Natural killer cell treated with Interleukin-12 subunit alpha and Interleukin-12 subunit beta and Interleukin-15 and Interleukin-18, amount 100 ng/mL, for 72 hours (primary cell): ENCODE measurements at regions not wholly inside any gene's neighbourhood (a gene's known extent, or its start where the extent isn't known, plus 50 kb on each side); places are given as distances from the start of the nearest gene placed in this dataset.

Source experiments
- ATAC-seq, 2 donors: fragments of 150-1000 bp; cut with Tn5 transposase in 1 of 2; sonication (Bioruptor Pico), chemical (Tn5 transposase) in 1 of 2; 2 replicates each; pipeline ENCODE4 v1.10.0; 2021
- DNase-seq: peaks from one replicate; pipeline ENCODE4 v3.0.0; 2022; ENCODE audit warnings: low spot score
- H3K27ac Mint-ChIP-seq, 2 donors: 1 replicate in 1 of 2; 2 replicates in 1 of 2; pipeline ENCODE4 v1.8.0; 2022; ENCODE audit warnings: mixed read lengths in 2 of 2, mild to moderate bottlenecking in 1 of 2, moderate library complexity in 1 of 2
- H3K27me3 Mint-ChIP-seq, 2 donors: 1 replicate in 1 of 2; 2 replicates in 1 of 2; pipeline ENCODE4 v1.8.0; 2022; ENCODE audit warnings: mixed read lengths in 2 of 2
- H3K36me3 Mint-ChIP-seq: one replicate; pipeline ENCODE4 v1.8.0; 2022; ENCODE audit warnings: mixed read lengths
- H3K4me1 Mint-ChIP-seq, 2 donors: 1 replicate in 1 of 2; 2 replicates in 1 of 2; pipeline ENCODE4 v1.8.0; 2022; ENCODE audit warnings: low read depth in 2 of 2, mixed read lengths in 2 of 2, mild to moderate bottlenecking in 1 of 2
- H3K4me3 Mint-ChIP-seq: one replicate; pipeline ENCODE4 v1.8.0; 2022; ENCODE audit warnings: mixed read lengths
- H3K9me3 Mint-ChIP-seq: 2 replicates; pipeline ENCODE4 v1.8.0; 2022; ENCODE audit warnings: mixed read lengths

DNA sequence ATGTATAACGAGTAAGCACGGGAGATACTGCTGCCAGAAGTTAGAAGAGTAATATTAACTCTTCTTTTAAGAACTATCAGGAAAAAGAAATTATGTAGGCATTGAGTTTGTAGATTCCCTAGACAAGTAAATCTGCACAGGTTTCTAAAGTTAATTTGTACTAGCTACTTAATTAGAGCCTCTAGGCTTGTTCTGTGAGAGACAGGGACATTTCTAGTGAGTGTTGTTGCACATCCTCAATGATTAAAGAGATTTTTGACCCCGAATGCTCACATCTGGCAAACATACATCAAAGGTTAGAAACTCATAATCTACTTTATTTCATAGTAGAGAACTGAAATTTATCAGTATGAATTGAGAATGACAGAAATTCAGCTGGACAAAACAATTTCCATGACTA lies 669.0 kb upstream of the CDH7 start:
- no peaks in the 10 kb centered on the region for H3K27me3 Mint-ChIP-seq
- DNase-seq, result no peak
- ATAC-seq, result no peak
- H3K27ac Mint-ChIP-seq, result no peak overlapping the region
- no peaks in the 10 kb centered on the region for H3K9me3 Mint-ChIP-seq
- H3K4me3 Mint-ChIP-seq, result no peak overlapping the region
- H3K4me1 Mint-ChIP-seq, result no peaks in the 10 kb centered on the region
- H3K36me3 Mint-ChIP-seq, result no peaks in the 10 kb centered on the region

DNA sequence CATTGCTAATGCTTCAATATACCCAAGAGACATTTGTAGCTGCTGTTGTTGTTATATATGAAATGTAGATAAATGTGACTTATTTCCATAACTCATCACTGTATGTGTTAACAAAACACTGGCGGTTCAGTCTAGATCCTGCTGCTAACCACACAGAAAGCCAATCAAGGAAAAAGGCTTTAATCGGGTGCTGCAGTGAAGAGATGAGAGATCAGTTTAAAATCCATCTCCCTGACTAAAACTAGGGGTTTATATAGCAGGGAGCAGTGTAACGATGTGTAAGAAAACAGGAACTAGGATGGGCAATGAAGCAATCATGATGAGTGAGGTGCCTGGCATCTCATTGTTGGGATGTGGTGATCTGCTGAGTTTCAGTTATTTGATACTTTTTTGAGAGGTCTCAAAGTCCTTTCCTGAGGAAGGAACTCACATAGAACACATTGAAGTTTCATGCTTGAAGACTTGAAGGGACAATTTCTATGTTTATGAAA lies 677.7 kb upstream of the CDH7 start:
- DNase-seq (no peak), ATAC-seq (no peak)
- H3K4me3 Mint-ChIP-seq, result no peak overlapping the region
- H3K36me3 Mint-ChIP-seq, result no peaks in the 10 kb centered on the region
- peaks cover 18% of the 10 kb centered on the region for H3K9me3 Mint-ChIP-seq
- no peaks in the 10 kb centered on the region for H3K4me1 Mint-ChIP-seq
- H3K27ac Mint-ChIP-seq, result no peak overlapping the region
- H3K27me3 Mint-ChIP-seq, result no peaks in the 10 kb centered on the region

DNA sequence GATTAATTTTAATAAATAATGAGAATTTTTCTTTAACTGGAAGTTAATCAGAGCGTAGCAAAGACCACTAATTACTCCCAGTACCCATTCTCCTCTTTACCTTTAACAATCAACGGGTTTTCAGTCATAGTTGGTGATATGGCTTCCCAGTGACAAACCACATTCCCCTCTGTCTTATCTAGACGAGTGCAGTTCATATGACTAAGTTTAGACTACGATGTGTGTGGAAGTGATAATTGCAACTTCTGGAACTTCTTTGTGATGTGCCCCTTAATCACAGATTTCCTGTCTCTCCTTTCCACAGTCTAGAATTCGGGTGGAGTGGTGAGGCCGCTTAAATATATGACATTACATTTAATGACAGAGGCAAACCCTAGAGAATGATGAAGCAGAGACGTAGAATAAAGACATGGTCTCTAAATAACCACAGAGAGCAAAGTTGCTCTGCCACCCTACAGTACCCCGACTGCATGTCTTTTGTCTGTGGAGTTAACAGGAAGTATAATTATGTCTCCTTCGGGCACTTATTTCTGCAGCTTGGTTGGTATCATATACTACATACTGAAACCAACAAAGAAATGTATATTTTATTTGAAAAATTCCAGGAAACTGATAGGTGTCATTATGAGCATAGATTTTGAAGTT lies 693.3 kb upstream of the CDH7 start:
- H3K36me3 Mint-ChIP-seq, result peaks cover 5% of the 10 kb centered on the region
- no peaks in the 10 kb centered on the region for H3K27me3 Mint-ChIP-seq
- ATAC-seq (no peak), DNase-seq (no peak)
- H3K4me1 Mint-ChIP-seq, result no peaks in the 10 kb centered on the region
- H3K4me3 Mint-ChIP-seq, result no peak overlapping the region
- H3K27ac Mint-ChIP-seq, result no peak overlapping the region
- peaks cover 16% of the 10 kb centered on the region for H3K9me3 Mint-ChIP-seq

DNA sequence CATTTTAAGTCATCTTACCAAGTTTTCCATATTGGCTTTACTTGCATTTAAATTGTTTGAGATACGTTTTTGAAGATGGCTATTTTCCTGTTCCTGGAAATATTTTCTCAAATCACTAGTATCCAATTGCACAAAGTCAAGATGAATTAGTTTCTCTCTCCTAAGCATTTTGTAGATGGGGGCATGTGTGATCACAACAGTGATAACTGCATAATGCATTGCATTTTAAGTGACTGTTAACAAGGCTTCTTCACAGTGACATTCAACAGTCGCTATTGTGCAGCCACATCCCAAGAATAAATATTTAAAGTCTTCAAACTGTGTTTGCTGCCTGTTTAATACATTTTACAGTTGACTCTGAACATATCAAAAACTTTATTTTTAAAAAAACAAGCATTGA lies 694.2 kb upstream of the CDH7 start:
- ATAC-seq, result no peak
- H3K27me3 Mint-ChIP-seq, result no peaks in the 10 kb centered on the region
- DNase-seq, result no peak
- H3K27ac Mint-ChIP-seq, result no peak overlapping the region
- no peaks in the 10 kb centered on the region for H3K4me1 Mint-ChIP-seq
- peaks cover 11% of the 10 kb centered on the region for H3K9me3 Mint-ChIP-seq
- no peak overlapping the region for H3K4me3 Mint-ChIP-seq
- H3K36me3 Mint-ChIP-seq, result peaks cover 5% of the 10 kb centered on the region

DNA sequence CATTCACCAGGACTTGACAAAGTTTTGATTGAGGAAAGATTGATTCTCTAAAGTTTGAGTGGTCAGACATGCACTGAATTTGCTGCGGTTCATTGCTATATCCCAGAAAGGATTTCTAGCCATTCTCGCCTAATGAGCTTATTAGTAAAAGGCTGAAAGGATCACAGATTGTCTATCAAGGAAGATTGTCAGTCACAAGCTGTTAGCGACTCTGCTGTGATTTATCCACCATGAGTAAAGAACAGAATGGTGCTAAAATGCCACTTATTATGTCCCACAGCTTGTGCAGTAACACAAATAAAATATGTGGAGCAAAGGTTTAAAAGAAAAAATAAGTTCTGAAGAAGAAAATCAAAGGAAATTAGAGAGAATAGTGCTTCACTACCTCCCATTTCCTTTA lies 701.2 kb upstream of the CDH7 start:
- no peaks in the 10 kb centered on the region for H3K4me1 Mint-ChIP-seq
- DNase-seq, result no peak
- no peak overlapping the region for H3K4me3 Mint-ChIP-seq
- H3K9me3 Mint-ChIP-seq, result peaks cover 13% of the 10 kb centered on the region
- no peak overlapping the region for H3K27ac Mint-ChIP-seq
- H3K27me3 Mint-ChIP-seq, result no peaks in the 10 kb centered on the region
- no peaks in the 10 kb centered on the region for H3K36me3 Mint-ChIP-seq
- no peak for ATAC-seq

DNA sequence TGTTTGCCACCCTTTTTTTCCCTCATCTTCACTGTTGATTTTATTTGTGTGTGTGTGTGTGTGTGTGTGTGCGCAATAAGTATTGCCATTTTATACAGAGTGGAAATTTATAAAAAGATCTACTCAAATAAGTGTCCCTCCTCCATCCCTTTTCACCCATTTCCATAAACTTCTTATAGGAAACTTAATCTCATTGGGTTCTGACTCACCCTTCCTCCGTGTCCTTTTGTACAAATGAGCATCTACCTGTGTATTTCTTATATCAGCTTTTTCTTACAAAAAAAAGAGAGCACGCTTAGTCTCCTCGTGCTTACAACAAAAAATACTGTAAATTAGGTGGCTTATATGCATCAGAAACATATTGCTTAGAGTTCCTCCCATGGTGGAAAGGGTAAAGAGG lies 711.2 kb upstream of the CDH7 start:
- no peaks in the 10 kb centered on the region for H3K4me1 Mint-ChIP-seq
- no peak overlapping the region for H3K27ac Mint-ChIP-seq
- ATAC-seq (no peak), DNase-seq (no peak)
- H3K27me3 Mint-ChIP-seq, result no peaks in the 10 kb centered on the region
- no peak overlapping the region for H3K4me3 Mint-ChIP-seq
- H3K36me3 Mint-ChIP-seq, result peaks cover 4% of the 10 kb centered on the region
- peaks cover 16% of the 10 kb centered on the region for H3K9me3 Mint-ChIP-seq

DNA sequence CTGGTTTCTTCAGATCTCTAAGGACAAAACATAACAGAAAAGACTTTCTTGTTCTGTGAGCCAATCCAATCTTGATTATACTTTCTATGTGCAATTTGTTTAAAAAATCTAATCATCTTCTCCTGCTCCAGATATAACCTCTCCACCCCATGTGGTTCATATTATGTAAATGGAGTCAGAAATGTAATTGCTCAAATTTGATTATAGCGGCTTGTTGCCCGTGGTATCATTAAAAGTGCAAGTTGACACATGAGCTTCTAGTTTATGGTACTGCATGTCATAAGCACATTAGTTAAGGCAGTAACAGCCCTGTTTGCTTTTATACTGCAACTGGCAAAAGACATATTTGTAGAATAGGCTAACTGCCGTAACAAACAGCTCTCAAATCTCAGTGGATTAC lies 715.1 kb upstream of the CDH7 start:
- Mint-ChIP-seq H3K27me3 (no peaks in the 10 kb centered on the region), H3K36me3 (peaks cover 5% of the 10 kb centered on the region), H3K9me3 (peaks cover 12% of the 10 kb centered on the region), H3K4me3 (no peak overlapping the region), H3K27ac (no peak overlapping the region), H3K4me1 (no peaks in the 10 kb centered on the region)
- no peak for DNase-seq
- ATAC-seq, result no peak

DNA sequence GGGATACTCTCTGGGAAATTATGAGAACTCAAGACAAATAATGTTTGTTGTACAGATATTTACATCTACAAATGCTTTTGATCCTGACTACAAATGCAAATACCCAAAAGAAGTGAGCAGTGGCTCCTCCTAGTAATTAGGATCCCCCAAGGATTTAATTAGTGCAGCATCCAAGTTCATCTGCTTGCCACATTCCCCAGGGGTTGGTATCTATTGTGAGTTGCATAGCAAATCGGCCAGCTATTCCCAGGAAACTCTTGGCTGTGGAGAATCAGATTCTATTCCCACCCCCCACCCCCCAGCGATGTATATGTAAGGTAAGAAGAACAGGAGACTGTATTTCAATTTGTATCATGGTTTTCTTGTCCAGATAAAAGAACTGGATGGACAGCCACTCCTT lies 725.1 kb upstream of the CDH7 start:
- H3K36me3 Mint-ChIP-seq, result peaks cover 11% of the 10 kb centered on the region
- no peak for DNase-seq
- no peaks in the 10 kb centered on the region for H3K4me1 Mint-ChIP-seq
- peaks cover 3% of the 10 kb centered on the region for H3K9me3 Mint-ChIP-seq
- no peaks in the 10 kb centered on the region for H3K27me3 Mint-ChIP-seq
- no peak overlapping the region for H3K4me3 Mint-ChIP-seq
- no peak for ATAC-seq
- H3K27ac Mint-ChIP-seq, result no peak overlapping the region

DNA sequence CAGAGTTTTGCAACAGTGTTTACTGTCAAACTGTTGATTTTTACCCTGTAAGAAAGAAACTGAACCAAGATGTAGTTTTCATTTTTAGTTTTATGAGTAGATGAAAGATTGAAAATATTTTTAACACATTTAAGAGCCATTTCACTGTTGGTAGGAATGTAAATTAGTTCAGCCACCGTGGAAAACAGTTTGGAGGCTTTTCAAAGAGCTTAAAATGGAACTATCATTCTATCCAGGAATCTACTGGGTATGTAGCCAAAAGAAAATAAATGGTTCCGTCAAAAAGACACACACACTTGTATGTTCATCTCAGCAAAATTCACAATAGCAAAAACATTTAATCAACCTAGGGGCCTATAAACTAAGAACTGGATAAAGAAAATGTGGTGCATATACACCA lies 729.8 kb upstream of the CDH7 start:
- H3K36me3 Mint-ChIP-seq, result peaks cover 11% of the 10 kb centered on the region
- peaks cover 12% of the 10 kb centered on the region for H3K9me3 Mint-ChIP-seq
- H3K4me1 Mint-ChIP-seq, result no peaks in the 10 kb centered on the region
- H3K4me3 Mint-ChIP-seq, result no peak overlapping the region
- H3K27me3 Mint-ChIP-seq, result no peaks in the 10 kb centered on the region
- no peak for DNase-seq
- no peak for ATAC-seq
- H3K27ac Mint-ChIP-seq, result no peak overlapping the region

DNA sequence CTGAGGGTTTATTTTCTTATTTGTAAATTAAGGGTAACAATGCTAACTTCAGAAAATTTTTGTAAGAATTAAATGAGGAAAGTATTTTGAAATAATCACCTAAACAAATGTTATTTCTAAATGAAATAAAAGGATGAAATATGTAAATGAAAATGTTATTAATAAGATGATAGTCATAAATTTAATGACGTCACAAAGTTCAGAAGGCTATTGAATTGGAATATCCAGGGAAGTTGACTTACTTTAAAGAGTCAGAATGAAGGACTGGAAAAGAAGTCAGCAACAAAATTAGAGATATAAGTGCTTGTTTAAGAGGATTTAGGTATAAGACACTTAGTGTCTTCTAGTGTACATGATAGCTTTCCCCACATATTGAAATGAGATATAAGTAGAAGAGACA lies 732.6 kb upstream of the CDH7 start:
- H3K36me3 Mint-ChIP-seq, result peaks cover 6% of the 10 kb centered on the region
- no peaks in the 10 kb centered on the region for H3K4me1 Mint-ChIP-seq
- DNase-seq, result no peak
- no peak overlapping the region for H3K27ac Mint-ChIP-seq
- ATAC-seq, result no peak
- peaks cover 19% of the 10 kb centered on the region for H3K9me3 Mint-ChIP-seq
- no peak overlapping the region for H3K4me3 Mint-ChIP-seq
- no peaks in the 10 kb centered on the region for H3K27me3 Mint-ChIP-seq

DNA sequence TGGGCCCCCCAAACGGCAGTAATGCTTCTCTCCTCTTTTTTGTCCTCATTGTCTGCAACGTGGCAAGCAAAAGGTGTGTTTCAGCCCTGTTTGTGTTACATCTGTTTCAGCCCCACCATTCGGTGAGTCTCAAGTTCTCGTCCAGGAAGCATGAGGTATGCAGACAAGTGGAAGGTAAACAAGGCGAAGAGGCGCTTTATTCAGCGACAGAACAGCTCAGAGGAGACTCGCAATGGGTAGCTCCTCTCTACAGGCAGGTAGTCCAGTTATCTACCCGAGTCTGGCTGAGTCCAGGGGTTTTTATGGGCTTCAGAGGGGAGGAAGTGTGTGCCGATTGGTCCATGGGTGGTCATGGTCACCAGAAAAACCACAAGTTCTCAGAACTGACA lies 733.4 kb upstream of the CDH7 start:
- Mint-ChIP-seq H3K4me3 (no peak overlapping the region), H3K36me3 (peaks cover 8% of the 10 kb centered on the region), H3K9me3 (peaks cover 22% of the 10 kb centered on the region), H3K27me3 (no peaks in the 10 kb centered on the region), H3K4me1 (no peaks in the 10 kb centered on the region), H3K27ac (no peak overlapping the region)
- no peak for ATAC-seq
- no peak for DNase-seq

DNA sequence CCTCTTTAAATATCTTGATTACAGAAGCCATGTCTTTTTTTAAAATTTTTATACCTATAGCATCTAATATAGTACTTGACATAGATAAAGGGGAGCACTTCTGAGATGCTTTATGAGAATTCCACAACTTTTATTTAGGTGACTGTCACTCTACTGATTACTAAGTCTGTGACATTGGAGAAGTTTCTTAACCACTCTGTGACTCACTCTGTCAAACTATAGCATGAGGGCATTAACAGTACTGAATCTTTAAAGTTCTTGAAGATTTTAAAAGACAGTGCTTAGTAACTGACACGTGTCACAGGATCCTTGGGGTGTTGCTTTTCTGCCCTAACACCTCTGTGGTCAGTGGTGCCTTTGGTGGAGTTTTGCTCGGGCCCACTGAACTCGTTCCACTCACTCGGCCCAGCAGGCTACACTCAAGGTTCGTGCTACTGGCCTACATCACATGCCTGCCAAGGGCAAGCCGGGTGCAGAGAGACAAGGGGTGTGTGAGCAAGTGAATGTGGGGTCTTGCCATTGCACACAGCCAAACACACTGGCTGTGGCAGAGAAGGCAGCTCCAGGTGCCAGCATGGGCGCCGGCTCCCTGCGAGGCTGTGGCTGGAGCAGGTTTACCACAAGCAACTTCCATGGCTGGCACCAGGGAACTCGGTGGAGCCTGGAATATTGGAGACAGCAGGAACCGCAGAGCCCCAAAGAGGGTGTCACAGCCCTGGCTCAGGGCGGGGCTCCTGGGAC lies 734.0 kb upstream of the CDH7 start:
- H3K9me3 Mint-ChIP-seq, result peaks cover 27% of the 10 kb centered on the region
- peaks cover 14% of the 10 kb centered on the region for H3K36me3 Mint-ChIP-seq
- H3K27ac Mint-ChIP-seq, result no peak overlapping the region
- no peaks in the 10 kb centered on the region for H3K4me1 Mint-ChIP-seq
- ATAC-seq (no peak), DNase-seq (no peak)
- no peak overlapping the region for H3K4me3 Mint-ChIP-seq
- no peaks in the 10 kb centered on the region for H3K27me3 Mint-ChIP-seq

DNA sequence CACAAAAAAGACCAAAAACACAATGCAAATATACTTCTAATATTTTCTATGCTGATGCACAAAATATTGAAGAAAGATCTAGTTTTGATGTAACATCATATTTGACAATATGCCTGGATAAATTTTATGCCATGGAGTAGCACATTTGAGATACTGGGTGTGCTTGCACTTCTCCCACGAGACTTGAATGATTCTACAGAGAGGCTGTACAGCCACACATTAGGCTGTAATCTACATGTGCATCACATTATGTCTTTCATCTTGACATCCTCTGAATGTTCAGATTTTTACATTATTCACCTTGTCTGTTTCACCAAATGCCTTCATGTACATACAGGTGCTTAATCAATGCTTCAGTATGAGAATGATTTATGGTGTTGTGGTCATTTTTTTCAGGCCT lies 756.4 kb upstream of the CDH7 start:
- Mint-ChIP-seq H3K27ac (no peak overlapping the region), H3K36me3 (peaks cover 5% of the 10 kb centered on the region), H3K9me3 (peaks cover 12% of the 10 kb centered on the region), H3K4me1 (no peaks in the 10 kb centered on the region), H3K4me3 (no peak overlapping the region), H3K27me3 (no peaks in the 10 kb centered on the region)
- no peak for DNase-seq
- ATAC-seq, result no peak

DNA sequence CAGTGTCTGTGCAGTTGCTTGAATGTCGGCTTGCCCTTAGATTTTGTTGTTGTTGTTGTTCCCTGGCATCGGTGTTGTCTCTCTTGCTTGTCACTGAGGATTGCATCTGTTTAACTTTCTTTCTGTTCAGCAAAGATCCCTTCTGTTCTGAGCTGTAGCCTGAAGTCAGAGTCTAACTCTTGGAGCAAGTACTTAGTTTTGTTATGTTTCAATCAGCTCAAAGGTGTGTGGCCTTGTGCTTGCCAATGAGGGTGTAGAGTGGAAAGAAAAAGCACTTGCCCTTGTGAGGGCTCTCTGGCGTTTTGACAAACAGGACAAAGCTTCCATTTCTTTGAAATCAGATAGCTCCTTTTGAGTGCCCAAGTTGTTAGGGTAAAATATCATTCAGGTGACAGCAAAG lies 757.1 kb upstream of the CDH7 start:
- no peaks in the 10 kb centered on the region for H3K4me1 Mint-ChIP-seq
- H3K27ac Mint-ChIP-seq, result no peak overlapping the region

DNA sequence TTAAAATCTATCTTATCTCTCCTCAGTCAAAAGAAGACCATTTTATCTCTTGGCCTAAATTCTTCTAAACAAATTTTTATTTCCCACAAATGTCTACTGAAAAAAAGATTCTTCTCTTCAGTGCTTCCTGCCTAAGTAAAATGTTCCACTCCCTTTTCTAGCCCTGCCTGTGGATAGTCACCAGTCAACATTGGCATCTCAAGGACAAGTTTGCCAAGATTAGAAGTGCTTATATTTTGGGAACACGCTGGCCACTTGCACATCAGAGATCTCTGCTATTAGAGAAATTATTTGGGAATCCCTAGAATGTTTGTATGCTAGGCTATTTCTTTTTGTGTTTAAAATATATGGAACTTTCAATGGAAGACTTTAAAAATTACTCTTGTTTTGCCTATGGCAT lies 758.2 kb upstream of the CDH7 start:
- ATAC-seq (no peak), DNase-seq (no peak)
- H3K27ac Mint-ChIP-seq, result no peak overlapping the region
- H3K36me3 Mint-ChIP-seq, result peaks cover 10% of the 10 kb centered on the region
- no peaks in the 10 kb centered on the region for H3K27me3 Mint-ChIP-seq
- peaks cover 12% of the 10 kb centered on the region for H3K9me3 Mint-ChIP-seq
- H3K4me3 Mint-ChIP-seq, result no peak overlapping the region
- H3K4me1 Mint-ChIP-seq, result no peaks in the 10 kb centered on the region

More for the DNA sequence above, 757.1 kb upstream of the CDH7 start:
- Mint-ChIP-seq H3K9me3 (peaks cover 15% of the 10 kb centered on the region), H3K36me3 (peaks cover 10% of the 10 kb centered on the region), H3K4me3 (no peak overlapping the region), H3K27me3 (no peaks in the 10 kb centered on the region)
- ATAC-seq (no peak), DNase-seq (no peak)
